Stomach (tissue), 4 donors: ENCODE measurements at regions not wholly inside any gene's neighbourhood (a gene's known extent, or its start where the extent isn't known, plus 50 kb on each side); places are given as distances from the start of the nearest gene placed in this dataset.

ENCODE experiments used
- CTCF ChIP-seq, 7 experiments: fragments of 450-650 bp in 4 of 7; fragments of 200-600 bp in 3 of 7; sonication (generic) in 3 of 7; IDR thresholded peaks; one replicate each; pipeline ENCODE4 v1.5.1; 2016 to 2019; ENCODE audit warnings: antibody characterized with exemption in 7 of 7, control low read depth in 2 of 7, mild to moderate bottlenecking in 1 of 7
- EP300 ChIP-seq: sonication (generic); formaldehyde crosslinking; IDR thresholded peaks from one replicate; pipeline ENCODE4 v1.6.1; 2017; ENCODE audit warnings: antibody characterized with exemption
- POLR2A ChIP-seq, 4 donors: fragments of 450-650 bp; IDR thresholded peaks; one replicate each; pipeline ENCODE4 v1.6.1; 2016; ENCODE audit warnings: antibody characterized with exemption in 4 of 4, control low read depth in 2 of 4, mild to moderate bottlenecking in 1 of 4, moderate library complexity in 1 of 4
- POLR2AphosphoS5 ChIP-seq, 3 donors: sonication (generic); formaldehyde crosslinking; IDR thresholded peaks; one replicate each; pipeline ENCODE4 v1.6.1; 2016; ENCODE audit warnings: antibody characterized with exemption in 3 of 3

GRCh38 chr16:29117631-29118030 is 132.8 kb downstream of the LAT start:
- no peak for TF ChIP-seq CTCF (IDR thresholded peaks at IDR 0.05)
- TF ChIP-seq POLR2A (IDR thresholded peaks at IDR 0.05): no peak
- TF ChIP-seq EP300: no peak
- TF ChIP-seq POLR2AphosphoS5 (IDR thresholded peaks at IDR 0.05): no peak
